K562 (cell line): ENCODE measurements at regions not wholly inside any gene's neighbourhood (a gene's known extent, or its start where the extent isn't known, plus 50 kb on each side); places are given as distances from the start of the nearest gene placed in this dataset.

Experiments used
- CHAMP1 ChIP-seq: fragments of 450-650 bp; IDR thresholded peaks from 2 replicates; pipeline ENCODE4 v1.6.1; 2016; ENCODE audit warnings: mild to moderate bottlenecking
- HMBOX1 ChIP-seq: sonication (generic); IDR thresholded peaks from 2 replicates; pipeline ENCODE4 v1.6.1; 2016
- MAFG ChIP-seq: fragments of 450-650 bp; conservative IDR thresholded peaks from 2 replicates; pipeline ENCODE4 v1.6.1; 2016; ENCODE audit warnings: missing genetic modification characterization, missing compliant biosample characterization
- REST ChIP-seq, 2 experiments: fragments of 450-650 bp; formaldehyde crosslinking in 1 of 2; IDR thresholded peaks; 2 replicates each; pipeline versions ENCODE4 v1.4.0 to v1.6.1; 2014 to 2020; ENCODE audit warnings: mild to moderate bottlenecking in 2 of 2, borderline replicate concordance in 1 of 2, low read depth in 1 of 2
- SIRT6 ChIP-seq: IDR thresholded peaks from one replicate; pipeline ENCODE4 v1.6.1; 2012; ENCODE audit warnings: low read depth, mild to moderate bottlenecking, control low read depth, inconsistent platforms, low read length, moderate library complexity
- SMARCB1 ChIP-seq: IDR thresholded peaks from 2 replicates; pipeline ENCODE4 v1.6.1; 2011; ENCODE audit warnings: improper control_type of control experiment, low read depth; ENCODE audit not compliant: insufficient read length
- ZC3H4 ChIP-seq: sonication (generic); formaldehyde crosslinking; IDR thresholded peaks from 2 replicates; pipeline ENCODE4 v1.9.0; 2021; ENCODE audit warnings: missing genetic modification reagents, borderline replicate concordance
- ZNF263 ChIP-seq: sonication (generic); formaldehyde crosslinking; IDR thresholded peaks from 2 replicates; pipeline ENCODE4 v1.8.0; 2022; ENCODE audit warnings: mild to moderate bottlenecking, missing genetic modification reagents, borderline replicate concordance
- ZNF639 ChIP-seq, 2 experiments: fragments of 200-800 bp in 1 of 2; sonication (Bioruptor generic) in 1 of 2; sonication (generic) in 1 of 2; formaldehyde crosslinking in 1 of 2; IDR thresholded peaks in 1 of 2; conservative IDR thresholded peaks in 1 of 2; 2 replicates each; pipeline versions ENCODE4 v1.5.0 to v1.6.1; 2016 to 2020; ENCODE audit warnings: missing compliant biosample characterization in 1 of 2, missing genetic modification characterization in 1 of 2, missing genetic modification reagents in 1 of 2
- ZNF717 ChIP-seq: fragments of 250-450 bp; sonication (Bioruptor Pico); IDR thresholded peaks from 2 replicates; pipeline ENCODE4 v1.5.0; 2021
- TF ChIP-seq, protein P1 (sequence below), 2 experiments: fragments of 450-650 bp; IDR thresholded peaks; 2 replicates each; pipeline ENCODE4 v1.6.1; 2016

DNA sequence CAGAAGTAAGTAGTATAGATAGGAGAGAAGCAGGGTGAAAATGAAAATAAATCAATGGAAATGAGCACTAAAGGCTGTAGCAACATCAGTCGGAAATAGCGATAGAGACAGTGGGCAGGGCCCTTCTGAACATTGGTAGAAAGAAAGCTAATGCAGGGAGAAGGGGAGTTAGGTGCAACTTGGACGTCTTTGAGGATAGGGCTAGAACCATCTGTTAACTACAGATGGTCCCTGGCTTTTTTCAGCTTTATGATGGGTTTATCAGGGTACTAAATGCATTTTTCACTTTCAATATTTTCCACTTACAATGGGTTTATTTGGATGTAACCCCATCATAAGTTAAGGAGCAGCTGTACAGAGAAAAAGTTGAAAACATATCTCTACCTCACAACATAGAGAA lies 72.8 kb upstream of the CNR1 start (continued):
- TF ChIP-seq REST (IDR thresholded peaks at IDR 0.05; ENCODE audit: borderline replicate concordance) = no peak
- no peak for TF ChIP-seq REST (CRISPR knock-in tag; IDR thresholded peaks at IDR 0.05; ENCODE audit: low read depth)
- no peak for TF ChIP-seq SIRT6
- no peak for TF ChIP-seq HMBOX1
- no peak for TF ChIP-seq ZNF717 (CRISPR knock-in tag)
- no peak for TF ChIP-seq ZNF263 (CRISPR knock-in tag)
- no peak for TF ChIP-seq MAFG (tag)
- no peak for TF ChIP-seq ZC3H4
- no peak for TF ChIP-seq ZNF639 (CRISPR knock-in tag; conservative IDR thresholded peaks at IDR 0.05 in 1 of 2, IDR thresholded peaks at IDR 0.05 in 1 of 2)
- TF ChIP-seq CHAMP1 = no peak
- TF ChIP-seq SMARCB1 = no peak
- TF ChIP-seq, protein P1, sequence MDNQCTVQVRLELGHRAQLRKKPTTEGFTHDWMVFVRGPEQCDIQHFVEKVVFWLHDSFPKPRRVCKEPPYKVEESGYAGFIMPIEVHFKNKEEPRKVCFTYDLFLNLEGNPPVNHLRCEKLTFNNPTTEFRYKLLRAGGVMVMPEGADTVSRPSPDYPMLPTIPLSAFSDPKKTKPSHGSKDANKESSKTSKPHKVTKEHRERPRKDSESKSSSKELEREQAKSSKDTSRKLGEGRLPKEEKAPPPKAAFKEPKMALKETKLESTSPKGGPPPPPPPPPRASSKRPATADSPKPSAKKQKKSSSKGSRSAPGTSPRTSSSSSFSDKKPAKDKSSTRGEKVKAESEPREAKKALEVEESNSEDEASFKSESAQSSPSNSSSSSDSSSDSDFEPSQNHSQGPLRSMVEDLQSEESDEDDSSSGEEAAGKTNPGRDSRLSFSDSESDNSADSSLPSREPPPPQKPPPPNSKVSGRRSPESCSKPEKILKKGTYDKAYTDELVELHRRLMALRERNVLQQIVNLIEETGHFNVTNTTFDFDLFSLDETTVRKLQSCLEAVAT (IDR thresholded peaks at IDR 0.05) = no peak
